Panc1 (cell line): ENCODE measurements at regions not wholly inside any gene's neighbourhood (a gene's known extent, or its start where the extent isn't known, plus 50 kb on each side); places are given as distances from the start of the nearest gene placed in this dataset.

Experiments
- CTCF ChIP-seq: fragments of 450-650 bp; IDR thresholded peaks from 2 replicates; pipeline ENCODE4 v1.5.1; 2017; ENCODE audit warnings: mild to moderate bottlenecking
- POLR2AphosphoS5 ChIP-seq: IDR thresholded peaks from 2 replicates; pipeline ENCODE4 v1.6.1; 2012; ENCODE audit warnings: mild to moderate bottlenecking, low read depth, low read length, moderate library complexity
- REST ChIP-seq, 2 experiments: IDR thresholded peaks; 2 replicates each; pipeline ENCODE4 v1.6.1; 2011 to 2012; ENCODE audit warnings: low read depth in 2 of 2, control low read depth in 1 of 2, low read length in 1 of 2, mild to moderate bottlenecking in 1 of 2, moderate library complexity in 1 of 2; ENCODE audit not compliant: insufficient read depth in 1 of 2
- SIN3A ChIP-seq: IDR thresholded peaks from 2 replicates; pipeline ENCODE4 v1.6.1; 2012; ENCODE audit warnings: low read depth, mild to moderate bottlenecking, low read length, moderate library complexity, borderline replicate concordance; ENCODE audit not compliant: insufficient read depth
- TCF7L2 ChIP-seq: IDR thresholded peaks from 2 replicates; pipeline ENCODE4 v1.6.1; 2011; ENCODE audit warnings: mild to moderate bottlenecking, low read depth, low read length, inconsistent platforms

GRCh38 chr1:185434721-185435120 lies 117.7 kb upstream of the IVNS1ABP start:
- TF ChIP-seq CTCF (no peak), SIN3A (no peak), POLR2AphosphoS5 (no peak), REST (IDR thresholded peaks at IDR 0.05; ENCODE audit: insufficient read depth in 1 of 2, low read depth in 2 of 2, low read length in 1 of 2) (no peak), TCF7L2 (no peak)
